H1 (cell line): ENCODE measurements at regions not wholly inside any gene's neighbourhood (a gene's known extent, or its start where the extent isn't known, plus 50 kb on each side); places are given as distances from the start of the nearest gene placed in this dataset.

Experiments used
- CTCF ChIA-PET: fragments of 300-600 bp; sonication (Branson Sonifier 250); formaldehyde crosslinking; loops from one replicate; lab custom pipeline; 2021; ENCODE audit not compliant: partially characterized antibody; lab: Charles Lee
- POLR2A ChIA-PET: fragments of 300-600 bp; sonication (Branson Sonifier 250); formaldehyde crosslinking; loops from one replicate; lab custom pipeline; 2021; ENCODE audit warnings: inconsistent platforms; ENCODE audit not compliant: partially characterized antibody; lab: Charles Lee
- DNase-seq, 2 experiments: peaks; one replicate each; pipeline versions ENCODE4 v3.0.0 to v3.0.0-alpha.2; 2010 to 2022; ENCODE audit warnings: low spot score in 2 of 2, low read depth in 1 of 2, mixed read lengths in 1 of 2
- FAIRE-seq: peaks from 2 replicates; lab custom pipeline; 2011; peaks lifted over from hg19 to GRCh38; lab: Jason Lieb, UNC
- H2AFZ ChIP-seq: 2 replicates; pipeline ENCODE4 v1.8.1; 2012; ENCODE audit warnings: low read length, inconsistent platforms
- H2AK5ac ChIP-seq: 2 replicates; pipeline ENCODE4 v1.6.1; 2013; ENCODE audit warnings: low read depth, low read length
- H2BK120ac ChIP-seq: replicated peaks from 2 replicates; pipeline ENCODE3; 2013; ENCODE audit warnings: low read depth, low read length, inconsistent platforms
- H2BK12ac ChIP-seq: 2 replicates; pipeline ENCODE4 v1.6.1; 2013; ENCODE audit warnings: low read depth, low read length
- H2BK15ac ChIP-seq: 2 replicates; pipeline ENCODE4 v1.6.1; 2013; ENCODE audit warnings: low read length
- H2BK20ac ChIP-seq: 2 replicates; pipeline ENCODE4 v1.6.1; 2013; ENCODE audit warnings: low read length
- H2BK5ac ChIP-seq: 2 replicates; pipeline ENCODE4 v1.6.1; 2013; ENCODE audit warnings: low read depth, low read length
- H3K14ac ChIP-seq: 2 replicates; pipeline ENCODE4 v1.6.1; 2013; ENCODE audit warnings: inconsistent platforms; ENCODE audit not compliant: insufficient read length
- H3K18ac ChIP-seq: 2 replicates; pipeline ENCODE4 v1.6.1; 2013; ENCODE audit warnings: low read length; ENCODE audit errors: extremely low read depth
- H3K23ac ChIP-seq: 2 replicates; pipeline ENCODE4 v1.6.1; 2013; ENCODE audit warnings: inconsistent platforms; ENCODE audit not compliant: insufficient read length
- H3K23me2 ChIP-seq: 2 replicates; pipeline ENCODE4 v1.6.1; 2013; ENCODE audit warnings: low read depth, low read length
- H3K27ac ChIP-seq: 2 replicates; pipeline ENCODE4 v1.6.1; 2011; ENCODE audit warnings: low read depth, low read length, inconsistent platforms
- H3K27me3 ChIP-seq, 4 experiments: replicated peaks in 1 of 4; 1 replicate in 1 of 4; 2 replicates in 3 of 4; pipeline versions ENCODE4 v1.6.1 to v1.8.1; 2011 to 2013; ENCODE audit warnings: low read length in 3 of 4, mild to moderate bottlenecking in 3 of 4, inconsistent platforms in 2 of 4, mixed read lengths in 2 of 4, moderate library complexity in 1 of 4; ENCODE audit not compliant: control insufficient read depth in 3 of 4, insufficient read depth in 3 of 4; ENCODE audit errors: extremely low read depth in 1 of 4
- H3K36me3 ChIP-seq, 4 experiments: 2 replicates each; pipeline versions ENCODE4 v1.6.1 to v1.8.1; 2011 to 2013; ENCODE audit warnings: mild to moderate bottlenecking in 4 of 4, low read length in 3 of 4, moderate library complexity in 2 of 4, control low read depth in 1 of 4, inconsistent platforms in 1 of 4; ENCODE audit not compliant: insufficient read depth in 4 of 4, control insufficient read depth in 2 of 4
- H3K4ac ChIP-seq: replicated peaks from 2 replicates; pipeline ENCODE3; 2013; ENCODE audit warnings: low read length, low read depth, mixed read lengths, inconsistent platforms; ENCODE audit not compliant: insufficient read length
- H3K4me1 ChIP-seq, 4 experiments: replicated peaks in 1 of 4; 1 replicate in 1 of 4; 2 replicates in 3 of 4; pipeline versions ENCODE4 v1.6.1 to v1.8.1; 2011 to 2013; ENCODE audit warnings: low read length in 3 of 4, inconsistent platforms in 2 of 4, mixed read lengths in 1 of 4; ENCODE audit not compliant: insufficient read depth in 4 of 4, control insufficient read depth in 3 of 4
- H3K4me2 ChIP-seq, 2 experiments: 2 replicates each; pipeline versions ENCODE4 v1.6.1 to v1.8.1; 2011 to 2013; ENCODE audit warnings: low read depth in 2 of 2, low read length in 2 of 2, control low read depth in 1 of 2, inconsistent platforms in 1 of 2, mild to moderate bottlenecking in 1 of 2; ENCODE audit not compliant: insufficient read depth in 1 of 2
- H3K4me3 ChIP-seq, 4 experiments: fragments of 200-600, 300-600 bp in 1 of 4; sonication (generic), shearing (Covaris generic), sonication (Bioruptor Twin) in 1 of 4; 2 replicates each; pipeline versions ENCODE4 v1.5.1 to v1.8.1; 2011 to 2016; ENCODE audit warnings: low read length in 4 of 4, low read depth in 3 of 4, control low read depth in 2 of 4, inconsistent platforms in 2 of 4, mild to moderate bottlenecking in 2 of 4, mixed read lengths in 1 of 4, moderate library complexity in 1 of 4; ENCODE audit not compliant: insufficient read depth in 2 of 4; ENCODE audit errors: extremely low read depth in 1 of 4
- H3K56ac ChIP-seq: replicated peaks from 2 replicates; pipeline ENCODE3; 2013; ENCODE audit warnings: low read depth, mild to moderate bottlenecking, mixed read lengths, low read length, inconsistent platforms; ENCODE audit not compliant: insufficient read length
- H3K79me1 ChIP-seq: 2 replicates; pipeline ENCODE4 v1.6.1; 2013; ENCODE audit warnings: low read depth, low read length, control low read depth
- H3K79me2 ChIP-seq, 2 experiments: 2 replicates each; pipeline versions ENCODE4 v1.6.1 to v1.8.1; 2012 to 2013; ENCODE audit warnings: low read length in 2 of 2, mild to moderate bottlenecking in 2 of 2, inconsistent platforms in 1 of 2; ENCODE audit not compliant: insufficient read depth in 2 of 2, control insufficient read depth in 1 of 2
- H3K9ac ChIP-seq, 4 experiments: replicated peaks in 1 of 4; 1 replicate in 1 of 4; 2 replicates in 3 of 4; pipeline versions ENCODE4 v1.6.1 to v1.8.1; 2011 to 2013; ENCODE audit warnings: low read depth in 3 of 4, low read length in 3 of 4, control low read depth in 2 of 4, mild to moderate bottlenecking in 2 of 4, moderate library complexity in 2 of 4, inconsistent platforms in 1 of 4; ENCODE audit errors: extremely low read depth in 1 of 4
- H3K9me3 ChIP-seq, 2 experiments: 2 replicates each; pipeline versions ENCODE4 v1.6.1 to v1.8.1; 2012 to 2013; ENCODE audit warnings: mild to moderate bottlenecking in 2 of 2, moderate library complexity in 2 of 2, control low read depth in 1 of 2, inconsistent platforms in 1 of 2, low read depth in 1 of 2, low read length in 1 of 2, mixed read lengths in 1 of 2; ENCODE audit not compliant: insufficient read depth in 2 of 2
- H4K20me1 ChIP-seq, 2 experiments: replicated peaks in 1 of 2; 2 replicates each; pipeline versions ENCODE3 to v1.8.1; 2011 to 2013; ENCODE audit warnings: inconsistent platforms in 2 of 2, low read length in 2 of 2, mild to moderate bottlenecking in 1 of 2; ENCODE audit not compliant: insufficient read depth in 2 of 2, control insufficient read depth in 1 of 2
- H4K5ac ChIP-seq: 2 replicates; pipeline ENCODE4 v1.6.1; 2013; ENCODE audit warnings: low read length, low read depth, mixed read lengths, inconsistent platforms; ENCODE audit not compliant: insufficient read length
- H4K8ac ChIP-seq: 2 replicates; pipeline ENCODE4 v1.8.0; 2013; ENCODE audit warnings: mild to moderate bottlenecking, moderate library complexity, low read length, inconsistent platforms; ENCODE audit not compliant: insufficient read depth; ENCODE audit errors: extremely low read depth
- H4K91ac ChIP-seq: replicated peaks from 2 replicates; pipeline ENCODE3; 2013; ENCODE audit warnings: low read length, mixed read lengths, inconsistent platforms; ENCODE audit not compliant: insufficient read length
- BCL11A ChIP-seq, 2 experiments: IDR thresholded peaks; one replicate each; pipeline ENCODE4 v1.6.1; 2011; ENCODE audit warnings: low read depth in 2 of 2, low read length in 2 of 2, mild to moderate bottlenecking in 2 of 2
- BRCA1 ChIP-seq: IDR thresholded peaks from 2 replicates; pipeline ENCODE4 v1.6.1; 2012; ENCODE audit warnings: low read depth, low read length, improper control_type of control experiment
- CBX5 ChIP-seq: fragments of 300-800, 300-1000 bp; sonication (generic); IDR thresholded peaks from 2 replicates; pipeline ENCODE4 v1.7.1; 2016; ENCODE audit warnings: antibody characterized with exemption, low read length, low read depth
- FOSL1 ChIP-seq: IDR thresholded peaks from 2 replicates; pipeline ENCODE4 v1.6.1; 2011; ENCODE audit warnings: mild to moderate bottlenecking, low read depth, low read length, moderate library complexity; ENCODE audit not compliant: insufficient read depth
- GABPA ChIP-seq: IDR thresholded peaks from 2 replicates; pipeline ENCODE4 v1.6.1; 2011; ENCODE audit warnings: mild to moderate bottlenecking, low read length, moderate library complexity, borderline replicate concordance; ENCODE audit not compliant: insufficient read depth
- NRF1 ChIP-seq: IDR thresholded peaks from 2 replicates; pipeline ENCODE4 v1.6.1; 2011; ENCODE audit warnings: mild to moderate bottlenecking, low read depth, low read length, improper control_type of control experiment
- SAP30 ChIP-seq: fragments of 300-600 bp; sonication (generic); IDR thresholded peaks from 2 replicates; pipeline ENCODE4 v1.7.1; 2012; ENCODE audit warnings: low read length, moderate library complexity, mild to moderate bottlenecking, inconsistent platforms; ENCODE audit not compliant: insufficient read depth, insufficient replicate concordance
- SIX5 ChIP-seq: IDR thresholded peaks from 2 replicates; pipeline ENCODE4 v1.6.1; 2011; ENCODE audit warnings: mild to moderate bottlenecking, low read depth, low read length
- SP4 ChIP-seq: IDR thresholded peaks from 2 replicates; pipeline ENCODE4 v1.6.1; 2012; ENCODE audit warnings: low read length, inconsistent platforms
- TAF7 ChIP-seq: optimal IDR thresholded peaks from 2 replicates; pipeline ENCODE3; 2011; ENCODE audit warnings: low read depth, mild to moderate bottlenecking, inconsistent platforms, low read length, moderate library complexity, borderline replicate concordance
- YY1 ChIP-seq: IDR thresholded peaks from 2 replicates; pipeline ENCODE4 v1.6.1; 2011; ENCODE audit warnings: low read depth, mild to moderate bottlenecking, low read length
- ZNF274 ChIP-seq: IDR thresholded peaks from 2 replicates; pipeline ENCODE4 v1.7.0; 2012; ENCODE audit warnings: low read length, borderline replicate concordance; ENCODE audit errors: extremely low read depth
- WGBS, 2 experiments: shearing (Covaris generic) in 1 of 2; methylation state at CpG; one replicate each; pipeline versions ENCODE4 v1.1.6 to v1.1.7; 2013 to 2015; ENCODE audit warnings: low lambda C conversion rate in 2 of 2, mixed read lengths in 2 of 2, inconsistent platforms in 1 of 2, low coverage in 1 of 2, missing lambda C conversion rate in 1 of 2; ENCODE audit not compliant: insufficient replicate concordance in 2 of 2, insufficient coverage in 1 of 2, insufficient read length in 1 of 2; ENCODE audit errors: extremely low coverage in 1 of 2, missing lambda C conversion rate in 1 of 2; 5-methylcytosine and 5-hydroxymethylcytosine counted together

GRCh38 chr18:78692105-78692504 is 287.5 kb upstream of the SALL3 start:
- Histone ChIP-seq H3K27me3 (no peaks in the 10 kb centered on the region), H2BK12ac (no peak overlapping the region), H3K79me1 (no peaks in the 10 kb centered on the region), H2BK5ac (no peak overlapping the region), H3K9ac (no peak overlapping the region), H2BK15ac (no peak overlapping the region), H4K8ac (no peak overlapping the region), H3K4ac (no peak overlapping the region), H3K36me3 (no peaks in the 10 kb centered on the region), H3K9me3 (no peaks in the 10 kb centered on the region; a peak in 1 of 4 replicates), H2BK20ac (no peak overlapping the region), H3K23me2 (no peaks in the 10 kb centered on the region), H3K23ac (no peak overlapping the region), H4K91ac (no peak overlapping the region), H3K18ac (no peak overlapping the region), H2BK120ac (no peak overlapping the region), H3K14ac (no peak overlapping the region), H4K20me1 (no peaks in the 10 kb centered on the region), H2AFZ (no peak overlapping the region), H4K5ac (no peak overlapping the region), H3K27ac (no peak overlapping the region), H2AK5ac (no peak overlapping the region), H3K4me3 (no peak overlapping the region), H3K56ac (no peak overlapping the region), H3K4me2 (no peak overlapping the region), H3K79me2 (no peaks in the 10 kb centered on the region), H3K4me1 (no peaks in the 10 kb centered on the region; a peak in 1 of 7 replicates)
- TF ChIP-seq CBX5, result no peak
- no peak for TF ChIP-seq FOSL1
- no peak for TF ChIP-seq SIX5
- no peak for TF ChIP-seq BCL11A (IDR thresholded peaks at IDR 0.05; ENCODE audit: low read depth in 2 of 2, low read length in 2 of 2)
- no peak for TF ChIP-seq YY1
- no peak for TF ChIP-seq ZNF274
- TF ChIP-seq TAF7, result no peak
- TF ChIP-seq NRF1, result no peak
- no peak for TF ChIP-seq SP4
- TF ChIP-seq GABPA, result no peak
- TF ChIP-seq BRCA1, result no peak
- no peak for TF ChIP-seq SAP30
- CTCF ChIA-PET, result interaction anchor here (1.6 kb wide), 1 partner anchor 30 kb away, joined by 5 read pairs; no protein-coding TSS in a partner anchor
- POLR2A ChIA-PET, result no interaction called here
- no peak for FAIRE-seq
- 86% methylated on average over 1 of the region's 1 CpG; no CpG with 5 or more reads in 1 of the 2 experiments for WGBS, 2 experiments
- DNase-seq, result no peak
